GM18505 (cell line): ENCODE measurements at regions not wholly inside any gene's neighbourhood (a gene's known extent, or its start where the extent isn't known, plus 50 kb on each side); places are given as distances from the start of the nearest gene placed in this dataset.
"Not testable (repeated sequence)": the region's sequence is repeated elsewhere in the genome, so short reads cannot be mapped to it uniquely, and the experiment has no call there.

Source experiments
- ATAC-seq: cut with Tn5 transposase; IDR thresholded peaks from one replicate; pipeline ENCODE4 v1.9.1; 2021; ENCODE audit not compliant: unreplicated experiment
- POLR2A ChIP-seq: IDR thresholded peaks from 4 replicates; pipeline ENCODE4 v1.6.1; 2011; ENCODE audit warnings: borderline replicate concordance; ENCODE audit not compliant: insufficient read depth, insufficient read length; ENCODE audit errors: extremely low read depth

GRCh38 chr3:74273555-74274402 is 340.7 kb downstream of the CNTN3 start:
- ATAC-seq: no peak
- TF ChIP-seq POLR2A: no peak

GRCh38 chr3:74273091-74273490 is 341.4 kb downstream of the CNTN3 start:
- no peak for ATAC-seq
- no peak for TF ChIP-seq POLR2A

GRCh38 chr3:74271541-74271940 is 342.9 kb downstream of the CNTN3 start:
- no peak for TF ChIP-seq POLR2A
- ATAC-seq: no peak

- TF ChIP-seq POLR2A: no peak
- ATAC-seq: no peak
These were observed 344.8 kb downstream of the CNTN3 start for GRCh38 chr3:74269689-74270088.

GRCh38 chr3:74268753-74269152 is 345.7 kb downstream of the CNTN3 start:
- TF ChIP-seq POLR2A: no peak
- ATAC-seq: no peak

- TF ChIP-seq POLR2A: no peak
- ATAC-seq: peak; percentile 66
These were observed 346.8 kb downstream of the CNTN3 start for GRCh38 chr3:74267588-74268184.

GRCh38 chr3:74267131-74267530 is 347.3 kb downstream of the CNTN3 start:
- no peak for TF ChIP-seq POLR2A
- ATAC-seq: no peak

- TF ChIP-seq POLR2A: no peak
- no peak for ATAC-seq
These were observed 349.4 kb downstream of the CNTN3 start for GRCh38 chr3:74265069-74265468.

- ATAC-seq: no peak
- no peak for TF ChIP-seq POLR2A
These were observed 351.4 kb downstream of the CNTN3 start for GRCh38 chr3:74263031-74263430.

- TF ChIP-seq POLR2A: no peak
- no peak for ATAC-seq
These were observed 381.4 kb downstream of the CNTN3 start for GRCh38 chr3:74233091-74233490.

GRCh38 chr3:74217467-74217866 is 397.0 kb downstream of the CNTN3 start:
- ATAC-seq: no peak
- no peak for TF ChIP-seq POLR2A

- no peak for TF ChIP-seq POLR2A
- ATAC-seq: no peak
These were observed 400.2 kb downstream of the CNTN3 start for GRCh38 chr3:74214286-74214685.

- no peak for ATAC-seq
- TF ChIP-seq POLR2A: no peak
These were observed 403.7 kb downstream of the CNTN3 start for GRCh38 chr3:74210739-74211138.

- no peak for ATAC-seq
- no peak for TF ChIP-seq POLR2A
These were observed 413.5 kb downstream of the CNTN3 start for GRCh38 chr3:74200952-74201351.

- ATAC-seq: not testable (repeated sequence)
These were observed 435.8 kb downstream of the CNTN3 start for GRCh38 chr3:74178664-74179063.
